Naive B cell (primary cell): ENCODE measurements at regions not wholly inside any gene's neighbourhood (a gene's known extent, or its start where the extent isn't known, plus 50 kb on each side); places are given as distances from the start of the nearest gene placed in this dataset.

ENCODE experiments used
- ATAC-seq, 2 donors: fragments of 150-1000 bp; cut with Tn5 transposase; 2 replicates each; pipeline ENCODE4 v1.10.0; 2021; ENCODE audit warnings: low read depth in 2 of 2, mild to moderate bottlenecking in 2 of 2, moderate library complexity in 2 of 2
- DNase-seq: peaks from one replicate; pipeline ENCODE4 v3.0.0; 2022
- H3K27ac Mint-ChIP-seq, 6 donors: one replicate each; pipeline ENCODE4 v1.8.0; 2020 to 2022; ENCODE audit warnings: mild to moderate bottlenecking in 6 of 6, mixed read lengths in 6 of 6, moderate library complexity in 5 of 6, inconsistent platforms in 2 of 6
- H3K27me3 Mint-ChIP-seq, 3 donors: one replicate each; pipeline ENCODE4 v1.8.0; 2021 to 2022; ENCODE audit warnings: mixed read lengths in 3 of 3, mild to moderate bottlenecking in 1 of 3
- H3K36me3 Mint-ChIP-seq, 2 donors: one replicate each; pipeline ENCODE4 v1.8.0; 2020 to 2022; ENCODE audit warnings: mixed read lengths in 2 of 2, inconsistent platforms in 1 of 2, mild to moderate bottlenecking in 1 of 2
- H3K4me1 Mint-ChIP-seq, 3 donors: one replicate each; pipeline ENCODE4 v1.8.0; 2020 to 2022; ENCODE audit warnings: mixed read lengths in 3 of 3, inconsistent platforms in 1 of 3, mild to moderate bottlenecking in 1 of 3, moderate library complexity in 1 of 3
- H3K4me3 Mint-ChIP-seq, 8 donors: one replicate each; pipeline ENCODE4 v1.8.0; 2020 to 2022; ENCODE audit warnings: mild to moderate bottlenecking in 8 of 8, mixed read lengths in 8 of 8, moderate library complexity in 8 of 8, inconsistent platforms in 2 of 8
- H3K9me3 Mint-ChIP-seq, 7 donors: one replicate each; pipeline ENCODE4 v1.8.0; 2020 to 2022; ENCODE audit warnings: mixed read lengths in 7 of 7, mild to moderate bottlenecking in 5 of 7, inconsistent platforms in 2 of 7, moderate library complexity in 1 of 7

GRCh38 chr3:140752499-140752898 lies 74.6 kb downstream of the TRIM42 start:
- no peak overlapping the region for H3K27ac Mint-ChIP-seq
- H3K4me1 Mint-ChIP-seq: peaks cover 0 to 33% (median 28%) of the 10 kb centered on the region in 3 donors
- peaks cover 0 to 7% (median 0%) of the 10 kb centered on the region in 7 donors for H3K9me3 Mint-ChIP-seq
- H3K4me3 Mint-ChIP-seq: peak overlapping the region in 1 of 8 donors; percentile 44
- DNase-seq: no peak
- no peak for ATAC-seq
- no peaks in the 10 kb centered on the region for H3K36me3 Mint-ChIP-seq
- peaks cover 0 to 20% (median 0%) of the 10 kb centered on the region in 3 donors for H3K27me3 Mint-ChIP-seq

- Mint-ChIP-seq H3K4me3 (peak overlapping the region in 5 of 8 donors; percentile 3 to 68 (median 37)), H3K27ac (peak overlapping the region in 1 of 6 donors; percentile 22), H3K36me3 (no peaks in the 10 kb centered on the region), H3K9me3 (peaks cover 0 to 7% (median 0%) of the 10 kb centered on the region in 7 donors), H3K27me3 (peaks cover 0 to 16% (median 0%) of the 10 kb centered on the region in 3 donors), H3K4me1 (peaks cover 0 to 34% (median 28%) of the 10 kb centered on the region in 3 donors)
- DNase-seq: no peak
- ATAC-seq: no peak
These were observed 76.2 kb downstream of the TRIM42 start for GRCh38 chr3:140753865-140754754.

- Mint-ChIP-seq H3K27ac (peak overlapping the region in 2 of 6 donors; percentile 22 to 79), H3K27me3 (peaks cover 0 to 9% (median 0%) of the 10 kb centered on the region in 3 donors), H3K9me3 (peaks cover 0 to 7% (median 0%) of the 10 kb centered on the region in 7 donors), H3K4me3 (peak overlapping the region in 5 of 8 donors; percentile 3 to 68 (median 37)), H3K4me1 (peaks cover 0 to 34% (median 28%) of the 10 kb centered on the region in 3 donors), H3K36me3 (no peaks in the 10 kb centered on the region)
- ATAC-seq (no peak), DNase-seq (no peak)
These were observed 77.1 kb downstream of the TRIM42 start for GRCh38 chr3:140754936-140755335.

GRCh38 chr3:140756240-140757016 lies 78.6 kb downstream of the TRIM42 start:
- peak; percentile 12 for DNase-seq
- H3K4me1 Mint-ChIP-seq: peaks cover 0 to 34% (median 28%) of the 10 kb centered on the region in 3 donors
- H3K9me3 Mint-ChIP-seq: peaks cover 0 to 7% (median 0%) of the 10 kb centered on the region in 7 donors
- peak overlapping the region in 4 of 6 donors; percentile 46 to 90 (median 55) for H3K27ac Mint-ChIP-seq
- peak in 1 of 2 donors; percentile 28 for ATAC-seq
- peak overlapping the region in 4 of 8 donors; percentile 22 to 58 (median 44) for H3K4me3 Mint-ChIP-seq
- H3K36me3 Mint-ChIP-seq: no peaks in the 10 kb centered on the region
- peaks cover 0 to 9% (median 0%) of the 10 kb centered on the region in 3 donors for H3K27me3 Mint-ChIP-seq

DNA sequence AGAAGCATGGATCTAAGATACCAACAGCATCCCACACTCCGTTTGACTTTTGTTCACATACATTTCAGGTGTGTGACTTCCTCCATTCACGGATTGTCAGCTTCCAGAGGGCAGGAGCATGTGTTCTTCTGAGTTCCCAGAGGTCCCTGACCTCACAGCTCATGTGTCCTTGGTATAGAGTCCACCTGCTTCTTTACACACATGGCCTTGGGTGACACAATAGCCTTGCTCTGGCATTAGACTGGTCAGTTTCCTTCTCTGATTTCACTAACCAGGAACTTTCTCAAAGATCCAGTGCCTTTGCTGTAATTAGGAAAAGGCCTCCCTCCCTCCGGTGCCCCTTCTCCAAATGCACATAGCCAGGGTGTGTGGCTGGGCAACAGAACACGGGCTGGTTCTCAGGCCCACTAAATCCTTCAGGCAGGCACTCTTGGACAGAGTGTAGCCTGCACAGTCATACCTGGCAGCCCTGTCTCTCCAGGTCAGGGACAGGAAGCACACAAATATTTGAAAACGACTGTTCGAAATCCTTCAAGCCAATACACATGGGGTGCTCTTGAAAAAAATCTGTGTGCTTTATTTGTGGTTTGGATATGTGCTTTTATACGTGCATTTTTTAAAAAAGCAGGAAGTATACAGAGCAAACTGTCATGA lies 81.1 kb downstream of the TRIM42 start:
- DNase-seq (no peak), ATAC-seq (no peak)
- Mint-ChIP-seq H3K27me3 (no peaks in the 10 kb centered on the region), H3K27ac (no peak overlapping the region), H3K4me3 (no peak overlapping the region), H3K4me1 (peaks cover 0 to 31% (median 28%) of the 10 kb centered on the region in 3 donors), H3K9me3 (peaks cover 0 to 4% (median 0%) of the 10 kb centered on the region in 7 donors), H3K36me3 (no peaks in the 10 kb centered on the region)

DNA sequence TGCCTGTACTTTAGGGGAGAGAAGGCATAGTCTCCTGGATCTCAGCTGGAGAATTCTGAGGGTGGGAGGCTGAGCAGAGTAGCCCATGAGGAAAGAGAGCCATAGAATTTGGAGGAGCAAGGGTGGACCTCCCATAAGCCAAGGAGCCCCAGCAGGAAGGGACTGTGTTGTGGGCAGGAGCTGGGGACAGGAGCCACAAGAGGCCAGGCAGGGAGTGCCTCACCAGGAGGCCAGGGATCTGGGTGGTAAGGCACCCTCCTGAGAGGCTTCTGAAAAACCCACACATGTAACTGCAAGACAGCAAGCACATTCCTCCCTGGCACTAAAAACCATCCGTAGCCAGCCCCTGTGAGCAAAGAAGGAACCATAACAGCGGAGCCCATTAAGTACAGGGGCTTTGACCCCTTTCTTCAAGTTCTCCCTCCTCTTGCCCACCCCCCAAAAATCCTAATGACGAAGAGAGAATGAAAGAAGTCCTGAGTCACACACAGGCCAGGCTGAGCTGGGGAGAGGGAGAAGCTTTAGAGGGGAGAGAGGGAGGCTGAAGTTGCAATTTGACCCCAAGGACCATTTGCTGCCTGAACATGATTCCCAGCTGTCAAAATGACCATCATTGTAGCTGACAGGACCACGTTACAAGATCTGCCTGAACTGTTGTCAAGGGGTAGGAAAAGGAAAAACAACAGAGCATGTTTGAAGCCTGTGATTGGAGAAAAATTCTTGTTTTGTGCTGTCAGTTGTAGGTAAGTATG lies 82.6 kb downstream of the TRIM42 start:
- Mint-ChIP-seq H3K9me3 (peaks cover 0 to 4% (median 0%) of the 10 kb centered on the region in 7 donors), H3K4me3 (no peak overlapping the region), H3K27ac (peak overlapping the region in 1 of 6 donors; percentile 43), H3K4me1 (peaks cover 0 to 17% (median 12%) of the 10 kb centered on the region in 3 donors), H3K36me3 (no peaks in the 10 kb centered on the region), H3K27me3 (no peaks in the 10 kb centered on the region)
- no peak for DNase-seq
- no peak for ATAC-seq

- no peak for ATAC-seq
- Mint-ChIP-seq H3K27me3 (no peaks in the 10 kb centered on the region), H3K27ac (peak overlapping the region in 1 of 6 donors; percentile 39), H3K4me1 (peaks cover 0 to 12% (median 7%) of the 10 kb centered on the region in 3 donors), H3K4me3 (no peak overlapping the region), H3K9me3 (peaks cover 0 to 4% (median 0%) of the 10 kb centered on the region in 7 donors), H3K36me3 (no peaks in the 10 kb centered on the region)
- peak; percentile 9 for DNase-seq
These were observed 83.3 kb downstream of the TRIM42 start for GRCh38 chr3:140761076-140761639.

DNA sequence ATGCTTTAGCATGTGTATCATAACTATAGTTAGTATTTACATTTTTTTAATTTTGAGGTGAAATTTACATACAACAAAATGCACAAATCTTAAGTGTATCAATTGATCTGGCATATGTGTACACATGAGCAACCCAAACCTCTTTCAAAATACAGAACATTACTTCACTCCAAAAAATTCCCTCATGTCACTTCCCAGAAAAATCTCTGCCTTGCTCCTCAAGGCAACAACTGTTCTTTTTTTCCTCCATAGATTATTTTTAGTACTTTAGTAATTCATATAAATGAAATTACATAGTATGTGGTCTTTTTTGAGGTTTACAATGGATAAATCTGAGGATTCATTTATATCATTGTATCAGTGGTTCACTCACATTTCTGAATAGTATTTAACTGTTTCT lies 84.9 kb downstream of the TRIM42 start:
- Mint-ChIP-seq H3K4me3 (no peak overlapping the region), H3K27me3 (no peaks in the 10 kb centered on the region), H3K27ac (no peak overlapping the region), H3K9me3 (peaks cover 0 to 4% (median 0%) of the 10 kb centered on the region in 7 donors), H3K4me1 (no peaks in the 10 kb centered on the region), H3K36me3 (no peaks in the 10 kb centered on the region)
- no peak for DNase-seq
- no peak for ATAC-seq

DNA sequence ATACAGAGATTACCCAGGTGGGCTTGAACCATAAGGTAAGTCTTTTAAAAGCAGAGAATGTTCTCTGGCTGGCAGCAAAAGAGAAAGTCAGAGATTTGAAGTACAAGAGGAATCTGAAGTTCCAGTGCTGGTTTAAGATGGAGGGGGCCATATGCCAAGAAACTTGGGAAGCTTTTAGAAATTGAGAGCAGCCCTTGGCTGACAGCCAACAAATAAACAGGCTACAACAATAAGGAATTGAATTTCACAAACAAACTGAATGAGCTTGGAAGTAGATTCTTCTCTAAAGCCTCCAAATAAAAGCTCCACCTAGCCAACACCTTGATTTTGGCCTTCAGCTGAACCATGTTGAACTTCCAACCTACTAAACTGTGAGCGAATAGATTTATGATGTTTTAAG lies 85.7 kb downstream of the TRIM42 start:
- H3K36me3 Mint-ChIP-seq: no peaks in the 10 kb centered on the region
- no peak overlapping the region for H3K4me3 Mint-ChIP-seq
- ATAC-seq (no peak), DNase-seq (no peak)
- H3K9me3 Mint-ChIP-seq: peaks cover 0 to 4% (median 0%) of the 10 kb centered on the region in 7 donors
- no peaks in the 10 kb centered on the region for H3K27me3 Mint-ChIP-seq
- no peaks in the 10 kb centered on the region for H3K4me1 Mint-ChIP-seq
- H3K27ac Mint-ChIP-seq: no peak overlapping the region

DNA sequence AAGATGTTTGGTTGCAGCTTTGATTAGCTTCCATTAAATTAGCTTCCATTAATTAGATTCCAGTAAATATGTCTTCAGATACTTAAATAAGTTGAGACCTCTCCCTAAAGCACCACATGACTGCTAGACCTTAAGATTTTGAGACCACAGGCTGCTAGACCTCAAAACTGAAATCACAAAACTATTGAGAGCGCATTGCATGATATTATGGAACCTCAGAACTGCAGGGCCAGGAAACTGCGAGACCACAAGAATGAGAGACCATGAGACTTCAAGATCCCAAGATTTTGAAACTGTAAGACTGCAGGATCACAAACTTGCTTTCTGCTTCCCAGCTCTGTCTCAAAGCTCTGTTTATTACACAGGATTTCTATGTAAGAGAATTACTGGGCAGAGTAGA lies 87.4 kb downstream of the TRIM42 start:
- Mint-ChIP-seq H3K36me3 (no peaks in the 10 kb centered on the region), H3K9me3 (peaks cover 0 to 4% (median 0%) of the 10 kb centered on the region in 7 donors), H3K4me3 (no peak overlapping the region), H3K4me1 (no peaks in the 10 kb centered on the region), H3K27ac (no peak overlapping the region), H3K27me3 (no peaks in the 10 kb centered on the region)
- ATAC-seq (no peak), DNase-seq (no peak)

DNA sequence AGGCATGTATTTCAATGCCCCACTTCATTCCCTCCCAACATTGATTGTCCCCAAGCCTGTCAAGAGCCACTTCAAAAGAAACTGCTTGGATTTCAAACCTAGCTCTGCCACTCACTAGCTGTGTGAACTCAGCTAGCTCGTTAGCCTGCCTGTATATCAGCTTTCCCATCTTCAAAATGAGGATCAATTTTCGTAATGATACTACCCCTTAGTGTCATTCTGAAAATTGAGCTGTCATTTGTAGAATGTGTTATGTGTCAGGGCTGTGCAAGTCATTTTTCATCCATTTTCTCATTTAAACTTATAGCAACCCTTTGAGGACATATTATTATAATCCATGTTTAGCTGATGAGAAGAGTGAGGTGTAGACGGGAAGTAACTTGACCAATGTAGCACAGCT lies 88.6 kb downstream of the TRIM42 start:
- ATAC-seq (no peak), DNase-seq (no peak)
- H3K27ac Mint-ChIP-seq: no peak overlapping the region
- no peaks in the 10 kb centered on the region for H3K27me3 Mint-ChIP-seq
- no peak overlapping the region for H3K4me3 Mint-ChIP-seq
- peaks cover 0 to 8% (median 0%) of the 10 kb centered on the region in 3 donors for H3K4me1 Mint-ChIP-seq
- no peaks in the 10 kb centered on the region for H3K36me3 Mint-ChIP-seq
- H3K9me3 Mint-ChIP-seq: peaks cover 0 to 2% (median 0%) of the 10 kb centered on the region in 7 donors

- ATAC-seq (no peak), DNase-seq (no peak)
- Mint-ChIP-seq H3K4me1 (peaks cover 0 to 8% (median 0%) of the 10 kb centered on the region in 3 donors), H3K9me3 (peaks cover 0 to 4% (median 0%) of the 10 kb centered on the region in 7 donors), H3K27me3 (no peaks in the 10 kb centered on the region), H3K4me3 (no peak overlapping the region), H3K27ac (no peak overlapping the region), H3K36me3 (no peaks in the 10 kb centered on the region)
These were observed 89.7 kb downstream of the TRIM42 start for GRCh38 chr3:140767566-140767965.
